Skin of body (tissue), 1 donor: ENCODE measurements at regions not wholly inside any gene's neighbourhood (a gene's known extent, or its start where the extent isn't known, plus 50 kb on each side); places are given as distances from the start of the nearest gene placed in this dataset.

Experiments
- DNase-seq: peaks from one replicate; lab custom pipeline; 2025; lab: John Stamatoyannopoulos, UW

DNA sequence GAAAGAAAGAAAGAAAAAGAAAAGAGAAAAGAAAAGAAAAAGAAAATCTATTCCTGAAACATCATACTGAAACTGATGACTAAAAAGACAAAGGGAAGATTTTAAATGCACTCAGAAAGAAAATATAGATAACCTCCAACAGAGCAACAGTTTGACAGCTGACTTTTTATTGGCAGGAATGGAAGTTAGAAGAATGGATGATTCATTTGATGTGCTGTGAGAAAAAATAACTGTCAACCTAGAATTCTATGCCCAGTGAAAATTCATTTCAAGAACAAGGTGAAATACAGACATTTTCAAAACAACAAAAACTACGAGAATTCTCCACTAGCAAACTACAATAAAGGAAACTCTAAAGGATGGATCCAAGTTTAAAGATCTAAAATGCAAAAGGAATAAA is 50.5 kb upstream of the HSPA12A start:
- no peak for DNase-seq

- no peak for DNase-seq
Measured at GRCh38 chr10:116796469-116796868, 52.8 kb upstream of the ENO4 start.

DNA sequence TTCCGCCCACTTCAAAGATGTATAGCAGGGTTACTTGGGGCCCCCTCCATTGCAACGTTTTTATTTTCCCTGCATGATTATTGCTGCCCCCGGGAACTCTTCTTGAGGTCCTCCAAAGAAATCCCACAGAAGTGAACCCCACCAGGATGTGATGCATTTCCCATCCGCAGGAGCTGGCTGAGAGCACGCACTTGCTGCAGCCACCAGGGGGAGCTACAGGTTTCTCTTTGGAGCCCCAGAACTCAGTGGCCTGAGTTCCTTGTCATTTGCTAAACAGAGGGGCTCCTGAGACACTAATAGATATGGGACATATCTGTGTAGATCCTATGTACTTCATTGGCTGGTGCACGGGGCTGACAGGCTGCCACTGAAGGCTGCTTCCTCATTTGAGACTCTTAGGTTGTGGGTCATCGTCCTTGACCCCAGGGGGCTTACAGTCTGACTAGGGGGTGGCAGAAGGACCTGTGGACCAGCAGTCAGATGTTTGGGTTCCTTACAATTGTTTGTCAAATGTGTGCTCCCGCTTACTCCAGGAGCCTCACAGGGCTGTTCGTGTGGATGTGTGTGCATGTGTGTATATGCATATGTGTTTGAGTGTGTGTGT is 52.3 kb upstream of the ENO4 start:
- DNase-seq, result peak; percentile 58

GRCh38 chr10:116798859-116799258 is 50.4 kb upstream of the ENO4 start:
- DNase-seq, result no peak
